ENCODE measurements at regions not wholly inside any gene's neighbourhood (a gene's known extent, or its start where the extent isn't known, plus 50 kb on each side); places are given as distances from the start of the nearest gene placed in this dataset.

- no peak for TF ChIP-seq EZH2 (IDR thresholded peaks at IDR 0.05; ENCODE audit: borderline replicate concordance, low read length)
- TF ChIP-seq CTCF (conservative IDR thresholded peaks at IDR 0.05 in 1 of 2, IDR thresholded peaks at IDR 0.05 in 1 of 2; ENCODE audit: extremely low read depth in 1 of 2, insufficient read depth in 1 of 2, low read depth in 1 of 2, low read length in 2 of 2), result no peak
Observed at GRCh38 chr7:131781-132482, 60.4 kb upstream of the FAM20C start.

Measured in mammary epithelial cell (primary cell).